C4-2B (cell line): ENCODE measurements at regions not wholly inside any gene's neighbourhood (a gene's known extent, or its start where the extent isn't known, plus 50 kb on each side); places are given as distances from the start of the nearest gene placed in this dataset.

Experiments
- H3K27ac ChIP-seq: fragments of 450-650 bp; 2 replicates; pipeline ENCODE4 v1.5.1; 2017
- CTCF ChIP-seq: fragments of 450-650 bp; conservative IDR thresholded peaks from 2 replicates; pipeline ENCODE4 v1.5.1; 2017; ENCODE audit warnings: mild to moderate bottlenecking
- ZFX ChIP-seq: fragments of 450-650 bp; IDR thresholded peaks from 2 replicates; pipeline ENCODE4 v1.6.1; 2017

DNA sequence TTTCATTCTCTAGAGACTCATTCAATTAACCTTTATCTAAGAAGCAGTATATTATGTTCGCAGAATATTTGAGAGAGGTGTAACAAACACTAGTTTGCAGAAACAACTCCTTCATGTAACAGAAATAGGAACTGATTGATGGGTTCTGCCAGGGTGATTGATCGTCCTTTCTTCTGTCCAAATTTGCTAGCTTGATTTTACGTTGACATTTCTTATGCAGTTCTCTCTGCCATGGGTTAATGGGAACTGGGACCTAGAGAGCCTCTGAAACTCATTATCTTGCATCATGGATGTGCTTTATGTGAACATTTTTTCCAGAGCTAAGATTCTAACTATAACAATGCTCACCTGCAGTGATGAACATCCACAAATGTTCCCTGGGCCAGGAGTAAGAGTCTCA lies 107.0 kb downstream of the SLC24A2 start:
- TF ChIP-seq ZFX: no peak
- TF ChIP-seq CTCF: no peak

GRCh38 chr9:19677924-19678323 lies 110.9 kb downstream of the SLC24A2 start:
- H3K27ac ChIP-seq: no peak overlapping the region
- TF ChIP-seq CTCF (no peak), ZFX (no peak)

More for the DNA sequence above, 107.0 kb downstream of the SLC24A2 start:
- no peak overlapping the region for H3K27ac ChIP-seq

- TF ChIP-seq CTCF (no peak), ZFX (no peak)
- H3K27ac ChIP-seq: no peak overlapping the region
These were observed 113.3 kb downstream of the SLC24A2 start for GRCh38 chr9:19675492-19675891.

GRCh38 chr9:19666575-19666974 lies 122.3 kb downstream of the SLC24A2 start:
- TF ChIP-seq ZFX (no peak), CTCF (no peak)
- no peak overlapping the region for H3K27ac ChIP-seq

DNA sequence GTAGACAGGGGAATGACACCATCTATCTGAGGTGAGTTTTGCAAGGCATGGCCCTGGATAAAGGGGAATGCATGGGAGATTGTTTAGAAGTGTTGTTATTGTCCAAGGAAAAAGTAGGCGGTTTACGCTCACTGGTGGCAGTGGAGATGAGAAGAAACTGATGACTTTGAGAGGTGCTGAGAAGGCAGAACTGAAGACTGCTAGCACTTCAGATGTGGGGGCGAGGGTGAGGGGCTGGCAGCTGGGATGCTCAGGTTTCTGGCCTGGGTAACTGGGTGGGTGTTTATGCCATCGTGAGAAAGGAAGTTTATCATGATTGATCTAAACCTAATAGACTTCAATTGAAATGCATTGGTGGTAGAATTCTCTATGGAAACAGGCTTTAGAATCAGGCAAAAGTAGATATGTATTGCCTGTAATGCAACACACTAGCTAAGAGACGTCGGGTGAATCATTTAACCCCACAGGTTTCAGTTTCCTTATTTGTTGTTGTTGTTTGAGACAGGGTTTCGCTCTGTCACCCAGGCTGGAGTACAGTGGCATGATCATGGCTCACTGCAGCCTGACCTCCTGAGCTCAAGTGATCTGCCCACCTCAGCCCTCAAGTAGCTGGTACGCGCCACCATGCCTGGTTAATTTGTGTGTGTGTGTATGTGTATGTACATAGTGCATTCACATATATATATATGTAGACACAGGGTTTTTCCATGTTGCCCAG lies 123.5 kb downstream of the SLC24A2 start:
- TF ChIP-seq CTCF (no peak), ZFX (no peak)

DNA sequence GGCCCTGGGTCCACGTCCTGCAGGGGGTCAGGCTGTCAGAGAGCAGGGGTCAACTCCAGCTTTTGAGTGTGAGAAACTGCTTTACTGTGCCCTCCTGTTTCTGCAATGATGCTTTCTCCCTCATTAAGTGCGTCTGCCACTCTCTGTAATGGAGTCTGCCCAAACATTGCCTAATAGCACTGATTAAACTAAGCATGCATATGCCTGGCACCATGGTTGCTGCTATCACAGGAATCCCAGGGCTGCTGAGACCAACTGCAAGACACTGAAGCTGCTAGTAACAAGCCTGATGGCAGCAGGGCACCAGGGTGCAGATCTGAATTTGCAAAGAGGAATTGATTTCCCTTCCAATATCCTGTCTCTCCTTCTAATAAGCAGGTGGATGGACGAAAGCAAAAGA lies 125.3 kb downstream of the SLC24A2 start:
- no peak for TF ChIP-seq ZFX
- no peak for TF ChIP-seq CTCF
- no peak overlapping the region for H3K27ac ChIP-seq

More for the DNA sequence above, 123.5 kb downstream of the SLC24A2 start:
- no peak overlapping the region for H3K27ac ChIP-seq

DNA sequence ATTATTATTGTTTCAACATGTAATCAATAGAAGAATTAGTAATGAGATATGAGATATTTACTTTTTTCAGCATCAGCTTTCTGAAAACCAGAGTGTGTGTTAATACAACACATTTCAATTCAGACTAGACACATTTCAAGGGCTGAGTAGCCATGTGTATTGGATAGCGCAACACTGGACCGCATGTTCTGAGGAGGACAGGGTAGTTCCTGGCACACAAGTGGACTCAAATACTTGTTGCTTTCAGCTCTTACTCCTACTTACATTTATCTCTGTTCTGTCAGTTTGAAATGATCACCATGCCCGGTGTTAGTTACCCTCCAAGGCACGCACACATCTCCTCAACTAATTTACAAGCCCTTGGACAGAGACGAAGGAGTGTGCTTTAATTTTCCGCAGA lies 126.6 kb downstream of the SLC24A2 start:
- no peak for TF ChIP-seq ZFX
- no peak for TF ChIP-seq CTCF
- H3K27ac ChIP-seq: no peak overlapping the region
